SU-DHL-6 (cell line): ENCODE measurements at regions not wholly inside any gene's neighbourhood (a gene's known extent, or its start where the extent isn't known, plus 50 kb on each side); places are given as distances from the start of the nearest gene placed in this dataset.

ENCODE experiments used
- CTCF ChIP-seq: fragments of 200-600 bp; sonication (generic); IDR thresholded peaks from one replicate; pipeline ENCODE4 v1.5.1; 2017; ENCODE audit warnings: antibody characterized with exemption, mild to moderate bottlenecking, low read length, moderate library complexity; ENCODE audit not compliant: insufficient read depth, poor library complexity, severe bottlenecking
- EZH2phosphoT487 ChIP-seq: fragments of 200-600 bp; sonication (generic), shearing (Covaris generic); conservative IDR thresholded peaks from 2 replicates; pipeline ENCODE4 v1.6.1; 2018; ENCODE audit warnings: mild to moderate bottlenecking, antibody characterized with exemption, low read length, moderate library complexity, mixed read lengths

GRCh38 chr4:81628489-81628888 is 156.8 kb upstream of the RASGEF1B start:
- TF ChIP-seq CTCF (no peak), EZH2phosphoT487 (no peak)
